ENCODE measurements at regions not wholly inside any gene's neighbourhood (a gene's known extent, or its start where the extent isn't known, plus 50 kb on each side); places are given as distances from the start of the nearest gene placed in this dataset.

- TF ChIP-seq CTCF (IDR thresholded peaks at IDR 0.05 in 2 of 3, conservative IDR thresholded peaks at IDR 0.05 in 1 of 3; ENCODE audit: borderline replicate concordance in 1 of 3, insufficient read depth in 1 of 3, low read depth in 2 of 3, low read length in 2 of 3) (no peak), EGR1 (IDR thresholded peaks at IDR 0.05; ENCODE audit: low read depth) (no peak), REST (IDR thresholded peaks at IDR 0.05; ENCODE audit: low read depth) (no peak), POLR2A (IDR thresholded peaks at IDR 0.05; ENCODE audit: borderline replicate concordance, extremely low read depth, insufficient read depth, insufficient read length) (no peak), YY1 (IDR thresholded peaks at IDR 0.05; ENCODE audit: extremely low read depth, insufficient replicate concordance, low read depth, low read length) (no peak), SP1 (IDR thresholded peaks at IDR 0.05; ENCODE audit: low read depth) (no peak), EZH2phosphoT487 (IDR thresholded peaks at IDR 0.05; ENCODE audit: borderline replicate concordance) (no peak), EZH2 (IDR thresholded peaks at IDR 0.05) (no peak), POLR2AphosphoS5 (IDR thresholded peaks at IDR 0.05; ENCODE audit: low read depth, low read length) (no peak), JUND (IDR thresholded peaks at IDR 0.05) (no peak), RAD21 (IDR thresholded peaks at IDR 0.05; ENCODE audit: low read depth) (no peak), SIN3A (IDR thresholded peaks at IDR 0.05; ENCODE audit: low read depth) (no peak)
These were observed 384.9 kb upstream of the CNKSR2 start for GRCh38 chrX:20989361-20989760.
